Cardiac fibroblast (primary cell): ENCODE measurements at regions not wholly inside any gene's neighbourhood (a gene's known extent, or its start where the extent isn't known, plus 50 kb on each side); places are given as distances from the start of the nearest gene placed in this dataset.
A peak's percentile ranks its signal among the peaks of the same experiment; 100 is the strongest.

Experiments
- DNase-seq, 2 donors: peaks; one replicate each; pipeline versions ENCODE4 v3.0.0 to v3.0.0-alpha.2; 2010; ENCODE audit warnings: low read depth in 2 of 2
- H3K4me3 ChIP-seq, 2 donors: replicated peaks in 1 of 2; 1 replicate in 1 of 2; 2 replicates in 1 of 2; pipeline ENCODE4 v1.5.1; 2011; ENCODE audit warnings: low read depth in 2 of 2, low read length in 2 of 2, mild to moderate bottlenecking in 2 of 2, moderate library complexity in 1 of 2
- CTCF ChIP-seq: IDR thresholded peaks from one replicate; pipeline ENCODE4 v1.5.1; 2011; ENCODE audit warnings: low read depth, mild to moderate bottlenecking, low read length, inconsistent platforms

- DNase-seq, result no peak
- TF ChIP-seq CTCF, result no peak
- no peak overlapping the region for H3K4me3 ChIP-seq
Measured at GRCh38 chr11:110832539-110832938, 120.3 kb upstream of the ARHGAP20 start.

DNA sequence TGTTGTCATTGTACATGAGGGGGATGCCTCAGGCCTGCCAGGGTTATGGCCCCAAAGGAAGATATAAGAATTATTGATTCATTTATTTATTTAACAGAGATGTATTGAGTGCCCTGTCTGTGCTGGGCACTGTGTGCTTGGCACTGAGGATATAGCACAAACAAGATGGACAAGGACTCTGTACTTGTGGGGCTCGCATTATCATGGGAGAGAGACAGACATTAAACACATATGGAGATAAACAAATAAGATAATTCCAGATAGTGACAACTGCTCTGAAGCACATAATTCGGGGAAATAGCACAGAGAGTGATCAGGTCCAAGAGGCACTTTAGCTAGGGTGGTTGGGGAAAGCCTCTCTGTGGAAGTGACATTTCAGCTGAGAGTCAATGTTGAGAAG is 119.8 kb upstream of the ARHGAP20 start:
- no peak overlapping the region for H3K4me3 ChIP-seq
- TF ChIP-seq CTCF, result no peak
- no peak for DNase-seq

GRCh38 chr11:110830747-110831146 is 118.5 kb upstream of the ARHGAP20 start:
- H3K4me3 ChIP-seq, result no peak overlapping the region
- peak; percentile 8 to 18 for DNase-seq
- no peak for TF ChIP-seq CTCF

- no peak for DNase-seq
- H3K4me3 ChIP-seq, result no peak overlapping the region
- no peak for TF ChIP-seq CTCF
Measured at GRCh38 chr11:110830344-110830743, 118.1 kb upstream of the ARHGAP20 start.

- no peak overlapping the region for H3K4me3 ChIP-seq
- peak in 1 of 2 donors; percentile 26 for DNase-seq
- no peak for TF ChIP-seq CTCF
Measured at GRCh38 chr11:110829873-110830272, 117.6 kb upstream of the ARHGAP20 start.

- DNase-seq, result no peak
Measured at GRCh38 chr11:110828086-110828485, 115.8 kb upstream of the ARHGAP20 start.

More at GRCh38 chr11:110828086-110828485, 115.8 kb upstream of the ARHGAP20 start:
- no peak for TF ChIP-seq CTCF
- no peak overlapping the region for H3K4me3 ChIP-seq
